ENCODE measurements at regions not wholly inside any gene's neighbourhood (a gene's known extent, or its start where the extent isn't known, plus 50 kb on each side); places are given as distances from the start of the nearest gene placed in this dataset.
"Not testable (repeated sequence)": the region's sequence is repeated elsewhere in the genome, so short reads cannot be mapped to it uniquely, and the experiment has no call there.

DNA sequence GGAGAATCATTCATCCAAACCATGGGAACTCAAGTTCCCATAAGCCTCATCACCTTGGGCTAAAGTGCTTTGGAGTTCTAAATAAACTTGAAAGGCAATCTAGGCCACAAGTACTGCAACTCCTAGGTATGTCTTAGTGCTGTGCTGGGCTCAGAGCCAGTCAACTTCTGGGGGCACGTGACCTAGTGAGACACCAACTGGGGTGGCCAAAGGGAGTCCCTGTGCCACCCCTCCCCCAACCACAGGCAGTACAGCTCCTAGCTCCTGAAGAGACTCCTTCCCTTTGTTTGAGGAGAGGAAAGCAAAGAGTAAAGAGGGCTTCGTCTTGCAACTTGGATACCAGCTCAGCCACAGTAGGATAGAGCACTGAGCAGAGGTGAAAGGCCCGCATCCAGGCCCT, 154.2 kb upstream of the IL1RAPL2 start:
- no peak overlapping the region for H3K4me3 ChIP-seq (ENCODE audit: low read length)
- TF ChIP-seq, protein P1, sequence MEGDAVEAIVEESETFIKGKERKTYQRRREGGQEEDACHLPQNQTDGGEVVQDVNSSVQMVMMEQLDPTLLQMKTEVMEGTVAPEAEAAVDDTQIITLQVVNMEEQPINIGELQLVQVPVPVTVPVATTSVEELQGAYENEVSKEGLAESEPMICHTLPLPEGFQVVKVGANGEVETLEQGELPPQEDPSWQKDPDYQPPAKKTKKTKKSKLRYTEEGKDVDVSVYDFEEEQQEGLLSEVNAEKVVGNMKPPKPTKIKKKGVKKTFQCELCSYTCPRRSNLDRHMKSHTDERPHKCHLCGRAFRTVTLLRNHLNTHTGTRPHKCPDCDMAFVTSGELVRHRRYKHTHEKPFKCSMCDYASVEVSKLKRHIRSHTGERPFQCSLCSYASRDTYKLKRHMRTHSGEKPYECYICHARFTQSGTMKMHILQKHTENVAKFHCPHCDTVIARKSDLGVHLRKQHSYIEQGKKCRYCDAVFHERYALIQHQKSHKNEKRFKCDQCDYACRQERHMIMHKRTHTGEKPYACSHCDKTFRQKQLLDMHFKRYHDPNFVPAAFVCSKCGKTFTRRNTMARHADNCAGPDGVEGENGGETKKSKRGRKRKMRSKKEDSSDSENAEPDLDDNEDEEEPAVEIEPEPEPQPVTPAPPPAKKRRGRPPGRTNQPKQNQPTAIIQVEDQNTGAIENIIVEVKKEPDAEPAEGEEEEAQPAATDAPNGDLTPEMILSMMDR (conservative IDR thresholded peaks at IDR 0.05; ENCODE audit: low read length) = no peak
- no peak for DNase-seq (ENCODE audit: low read depth)

DNA sequence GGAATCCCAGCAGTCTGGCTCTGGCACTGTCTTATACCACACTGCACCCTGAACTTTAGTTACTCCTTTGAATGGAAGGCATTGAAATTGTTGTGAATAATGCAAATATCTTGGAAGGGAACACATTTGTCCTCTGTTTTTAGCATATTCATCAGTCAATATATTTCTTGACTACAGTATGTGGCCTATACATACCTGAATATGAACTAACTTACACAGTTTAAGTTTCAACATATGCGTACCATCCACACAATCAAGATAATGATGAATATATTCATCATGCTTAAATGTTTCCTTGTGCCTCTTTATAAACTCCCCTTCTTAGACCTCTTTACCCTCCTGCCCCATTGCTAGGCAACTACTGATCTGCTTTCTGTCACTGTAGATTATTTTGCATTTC, 145.7 kb upstream of the ESX1 start:
- no peak overlapping the region for H3K4me3 ChIP-seq (ENCODE audit: low read length)
- DNase-seq (ENCODE audit: low read depth) = no peak
- TF ChIP-seq, protein P1 (conservative IDR thresholded peaks at IDR 0.05; ENCODE audit: low read length) = no peak

DNA sequence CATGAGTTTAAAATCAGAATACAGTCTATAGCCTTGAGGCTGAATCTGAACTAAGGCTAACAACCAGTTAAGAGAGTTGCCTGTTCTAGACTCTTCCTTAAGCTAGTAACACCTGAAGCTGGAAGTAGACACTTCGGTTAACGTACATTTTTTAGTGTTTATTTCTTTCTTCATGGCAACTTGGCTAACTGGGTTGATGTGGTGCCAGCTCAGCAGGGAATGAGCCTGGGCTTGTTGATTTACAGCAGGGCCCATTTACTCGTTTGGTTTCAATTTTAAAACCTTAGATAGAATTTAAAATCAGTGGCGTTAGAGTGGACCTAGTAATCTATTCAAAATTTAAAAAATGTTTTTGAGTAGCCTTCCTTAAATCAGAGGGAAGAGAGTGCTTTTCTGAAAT, 137.6 kb upstream of the ESX1 start:
- H3K4me3 ChIP-seq (ENCODE audit: low read length) = no peak overlapping the region
- DNase-seq (ENCODE audit: low read depth) = no peak
- TF ChIP-seq, protein P1 (conservative IDR thresholded peaks at IDR 0.05; ENCODE audit: low read length) = no peak

DNA sequence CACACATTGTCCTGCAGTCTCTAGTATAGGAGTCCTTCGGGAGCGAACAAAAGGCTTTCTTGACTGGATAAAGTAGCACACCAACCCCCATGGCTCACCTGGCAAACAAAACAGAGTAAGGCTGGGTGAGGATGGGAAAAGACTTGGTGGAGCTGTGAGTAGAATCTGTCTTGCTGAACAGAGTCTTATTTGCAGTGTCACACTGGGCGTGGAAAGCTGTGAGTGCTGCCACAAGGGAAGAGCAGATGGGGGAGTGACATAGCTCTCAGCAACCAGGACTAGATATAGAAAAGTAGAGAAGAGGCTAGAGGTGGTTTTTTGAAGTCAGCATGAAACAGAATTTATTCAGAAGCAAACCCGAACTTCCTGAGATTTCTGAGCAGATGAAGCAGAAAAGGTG, 137.2 kb upstream of the ESX1 start:
- TF ChIP-seq, protein P1 (conservative IDR thresholded peaks at IDR 0.05; ENCODE audit: low read length) = no peak
- no peak for DNase-seq (ENCODE audit: low read depth)
- no peak overlapping the region for H3K4me3 ChIP-seq (ENCODE audit: low read length)

DNA sequence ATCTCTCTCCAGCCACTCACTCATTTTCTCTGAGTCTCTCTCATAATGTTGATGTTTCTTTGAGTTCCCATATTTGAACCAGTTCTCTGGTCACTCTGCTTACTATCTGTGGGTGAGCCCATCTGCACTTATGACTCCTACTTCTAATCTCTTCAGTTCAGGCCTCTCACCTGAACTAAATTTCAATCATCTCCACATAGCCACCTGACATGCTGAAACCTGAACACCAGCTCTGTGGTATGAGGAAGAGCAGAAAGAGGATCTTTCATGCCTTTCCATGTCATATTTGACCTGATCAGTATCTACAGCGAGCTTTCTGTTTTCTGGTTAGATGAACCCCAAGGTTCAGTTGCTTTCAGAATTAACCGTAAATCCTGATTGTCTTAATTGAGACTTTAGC, 122.2 kb upstream of the ESX1 start:
- TF ChIP-seq, protein P1 (conservative IDR thresholded peaks at IDR 0.05; ENCODE audit: low read length) = no peak
- DNase-seq (ENCODE audit: low read depth) = no peak
- H3K4me3 ChIP-seq (ENCODE audit: low read length) = no peak overlapping the region

DNA sequence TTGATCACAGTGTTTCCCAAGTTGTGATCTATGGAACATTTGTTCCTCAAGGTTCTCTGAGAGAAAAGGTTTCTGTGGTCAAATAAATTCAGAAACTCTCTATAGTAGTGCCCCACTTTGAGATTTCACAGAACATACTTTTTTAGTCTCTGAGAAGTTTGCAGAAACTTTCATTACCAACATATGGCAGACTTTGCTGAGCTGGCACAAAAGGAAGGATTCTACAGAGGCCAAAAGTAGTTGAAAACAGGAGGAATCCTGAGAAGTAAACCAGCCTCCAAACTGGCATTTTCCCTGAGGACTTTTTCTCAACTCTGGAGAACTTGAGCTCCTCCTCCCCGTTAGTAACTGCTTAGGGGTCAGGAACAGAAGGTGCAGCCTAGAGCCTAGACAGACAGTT, 117.8 kb upstream of the ESX1 start:
- H3K4me3 ChIP-seq (ENCODE audit: low read length) = no peak overlapping the region
- TF ChIP-seq, protein P1 (conservative IDR thresholded peaks at IDR 0.05; ENCODE audit: low read length) = no peak
- DNase-seq (ENCODE audit: low read depth) = no peak

DNA sequence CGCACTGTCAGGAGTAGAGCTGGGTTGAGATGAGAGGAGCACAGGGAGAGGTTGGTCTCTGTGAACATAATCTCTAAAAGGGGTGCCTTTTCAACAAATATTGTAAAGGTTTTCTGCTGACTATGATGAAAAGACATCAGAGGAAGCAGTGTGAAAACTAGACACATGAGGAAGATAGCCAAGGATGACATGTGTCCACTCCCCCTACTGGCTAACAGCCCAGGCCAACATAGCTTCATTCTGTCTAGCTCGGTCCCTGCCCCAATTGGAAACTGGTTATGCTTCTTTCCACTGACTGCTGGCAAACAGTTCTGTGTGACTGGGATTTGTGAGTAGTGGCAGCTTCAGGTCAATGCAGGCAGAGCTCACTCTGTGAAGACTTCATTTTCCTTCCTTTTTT, 115.4 kb upstream of the ESX1 start:
- peak; percentile 0 for DNase-seq (ENCODE audit: low read depth)
- TF ChIP-seq, protein P1 (conservative IDR thresholded peaks at IDR 0.05; ENCODE audit: low read length) = no peak
- no peak overlapping the region for H3K4me3 ChIP-seq (ENCODE audit: low read length)

DNA sequence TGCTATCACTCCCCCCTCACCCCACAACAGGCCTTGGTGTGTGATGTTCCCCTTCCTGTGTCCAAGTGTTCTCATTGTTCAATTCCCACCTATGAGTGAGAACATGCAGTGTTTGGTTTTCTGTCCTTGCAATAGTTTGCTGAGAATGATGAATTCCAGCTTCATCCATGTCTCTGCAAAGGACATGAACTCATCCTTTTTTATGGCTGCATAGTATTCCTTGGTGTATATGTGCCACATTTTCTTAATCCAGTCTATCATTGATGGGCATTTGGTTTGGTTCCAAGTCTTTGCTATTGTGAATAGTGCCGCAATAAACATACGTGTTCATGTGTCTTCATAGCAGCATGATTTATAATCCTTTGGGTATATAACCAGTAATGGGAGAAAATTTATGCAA, 106.0 kb upstream of the ESX1 start:
- DNase-seq (ENCODE audit: low read depth); H3K4me3 ChIP-seq (ENCODE audit: low read length): not testable (repeated sequence)

Data from AG10803 (cell line).